Astrocyte (in vitro differentiated cells and primary cell): ENCODE measurements at regions not wholly inside any gene's neighbourhood (a gene's known extent, or its start where the extent isn't known, plus 50 kb on each side); places are given as distances from the start of the nearest gene placed in this dataset.

Experiments
- CTCF ChIP-seq: IDR thresholded peaks from 2 replicates; pipeline ENCODE4 v1.5.1; 2011; ENCODE audit warnings: low read depth, mild to moderate bottlenecking, inconsistent platforms, low read length, moderate library complexity; ENCODE audit not compliant: insufficient read depth
- EZH2 ChIP-seq: IDR thresholded peaks from 2 replicates; pipeline ENCODE4 v1.6.1; 2012; ENCODE audit warnings: mild to moderate bottlenecking, low read length, inconsistent platforms; ENCODE audit not compliant: insufficient read depth

DNA sequence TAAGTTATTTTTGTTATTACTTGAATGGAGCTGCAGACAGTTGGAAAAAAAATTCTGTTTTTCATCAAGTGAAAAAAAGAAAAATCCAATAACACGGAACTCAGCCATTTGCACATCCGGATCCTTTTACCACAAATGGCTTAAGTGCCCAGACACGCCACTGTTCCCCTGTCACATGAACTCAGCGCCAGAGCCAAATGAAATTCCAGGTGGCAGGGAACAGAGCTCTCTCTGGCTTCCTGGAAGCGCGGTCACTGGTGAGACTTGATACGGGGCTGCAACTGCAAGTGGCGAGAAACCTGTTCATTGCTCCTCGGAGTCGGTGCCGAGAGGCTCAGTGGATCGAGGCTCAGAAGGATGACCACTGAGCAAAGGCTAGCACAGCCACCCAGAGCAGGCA lies 60.8 kb upstream of the NPTX2 start:
- TF ChIP-seq CTCF: no peak
- TF ChIP-seq EZH2: no peak
